ENCODE measurements at regions not wholly inside any gene's neighbourhood (a gene's known extent, or its start where the extent isn't known, plus 50 kb on each side); places are given as distances from the start of the nearest gene placed in this dataset.
"Not testable (repeated sequence)": the region's sequence is repeated elsewhere in the genome, so short reads cannot be mapped to it uniquely, and the experiment has no call there.

- ChIA-PET POLR2A (no interaction called here), CTCF (no interaction called here)
- Histone ChIP-seq H3K36me3 (ENCODE audit: control insufficient read depth in 2 of 2, extremely low read depth in 1 of 2, insufficient read depth in 2 of 2, low read length in 2 of 2) (no peaks in the 10 kb centered on the region), H3K4me1 (ENCODE audit: control insufficient read depth, extremely low read depth, insufficient read depth, low read length) (no peaks in the 10 kb centered on the region), H3K9me3 (replicated peaks; ENCODE audit: control insufficient read depth, insufficient read depth, low read length) (no peaks in the 10 kb centered on the region), H3K4me3 (replicated peaks in 1 of 3; ENCODE audit: insufficient read depth in 1 of 3, low read depth in 1 of 3, low read length in 3 of 3) (no peak overlapping the region), H4K20me1 (replicated peaks; ENCODE audit: control insufficient read depth, extremely low read depth, insufficient read depth, low read length) (no peaks in the 10 kb centered on the region), H3K27ac (ENCODE audit: insufficient read depth, low read depth, low read length) (no peak overlapping the region), H3K9ac (replicated peaks; ENCODE audit: extremely low read depth, insufficient read depth, low read length) (no peak overlapping the region), H3K9me1 (replicated peaks; ENCODE audit: control insufficient read depth, extremely low read depth, insufficient read depth, low read length) (no peaks in the 10 kb centered on the region), H3K4me2 (ENCODE audit: insufficient read depth, low read length) (no peak overlapping the region), H3K27me3 (ENCODE audit: control insufficient read depth in 2 of 2, insufficient read depth in 2 of 2, low read length in 2 of 2) (no peaks in the 10 kb centered on the region), H3K79me2 (ENCODE audit: control insufficient read depth, insufficient read depth, low read length) (no peaks in the 10 kb centered on the region), H2AFZ (ENCODE audit: low read depth, low read length) (no peak overlapping the region)
- intact Hi-C loops (cut with micrococcal nuclease) (no loop called here), dilution Hi-C loops (cut with MboI; ENCODE audit: extremely low pct_ligation_motif_present, low sequenced_read_pairs) (no loop called here)
- TF ChIP-seq GATA2 (IDR thresholded peaks at IDR 0.05; ENCODE audit: insufficient read depth, insufficient read length, low read depth, low read length) = no peak
- TF ChIP-seq EZH2 (IDR thresholded peaks at IDR 0.05; ENCODE audit: borderline replicate concordance, low read depth, low read length, severe bottlenecking) = no peak
- no peak for TF ChIP-seq MAX (IDR thresholded peaks at IDR 0.05; ENCODE audit: insufficient read depth, insufficient read length)
- DNase-seq (ENCODE audit: low read depth, low spot score) = no peak
- BruUV-seq (replicated peaks) = no TSS peak
- FAIRE-seq = no peak
These were observed 160.9 kb upstream of the CCNG1 start for GRCh38 chr5:163276466-163276865.

- H3K27ac ChIP-seq (ENCODE audit: insufficient read depth, low read depth, low read length); dilution Hi-C loops (cut with MboI; ENCODE audit: extremely low pct_ligation_motif_present, low sequenced_read_pairs); DNase-seq (ENCODE audit: low read depth, low spot score); H3K79me2 ChIP-seq (ENCODE audit: control insufficient read depth, insufficient read depth, low read length); H3K27me3 ChIP-seq (ENCODE audit: control insufficient read depth in 2 of 2, insufficient read depth in 2 of 2, low read length in 2 of 2); BruUV-seq (replicated peaks); intact Hi-C loops (cut with micrococcal nuclease); H3K4me3 ChIP-seq (replicated peaks in 1 of 3; ENCODE audit: insufficient read depth in 1 of 3, low read depth in 1 of 3, low read length in 3 of 3); H4K20me1 ChIP-seq (replicated peaks; ENCODE audit: control insufficient read depth, extremely low read depth, insufficient read depth, low read length); H3K4me1 ChIP-seq (ENCODE audit: control insufficient read depth, extremely low read depth, insufficient read depth, low read length); H2AFZ ChIP-seq (ENCODE audit: low read depth, low read length); FAIRE-seq; CTCF ChIA-PET; H3K9ac ChIP-seq (replicated peaks; ENCODE audit: extremely low read depth, insufficient read depth, low read length); POLR2A ChIA-PET; H3K9me1 ChIP-seq (replicated peaks; ENCODE audit: control insufficient read depth, extremely low read depth, insufficient read depth, low read length); H3K36me3 ChIP-seq (ENCODE audit: control insufficient read depth in 2 of 2, extremely low read depth in 1 of 2, insufficient read depth in 2 of 2, low read length in 2 of 2); H3K4me2 ChIP-seq (ENCODE audit: insufficient read depth, low read length); H3K9me3 ChIP-seq (replicated peaks; ENCODE audit: control insufficient read depth, insufficient read depth, low read length): not testable (repeated sequence)
These were observed 156.5 kb upstream of the CCNG1 start for GRCh38 chr5:163280897-163281296.

Measured in endothelial cell of umbilical vein (primary cell).